Tibial nerve (tissue), 3 donors: ENCODE measurements at regions not wholly inside any gene's neighbourhood (a gene's known extent, or its start where the extent isn't known, plus 50 kb on each side); places are given as distances from the start of the nearest gene placed in this dataset.

Source experiments
- CTCF ChIP-seq, 5 experiments: fragments of 200-600 bp in 3 of 5; fragments of 450-650 bp in 2 of 5; sonication (generic) in 3 of 5; IDR thresholded peaks; one replicate each; pipeline ENCODE4 v1.5.1; 2016 to 2019; ENCODE audit warnings: antibody characterized with exemption in 5 of 5, mild to moderate bottlenecking in 3 of 5, moderate library complexity in 2 of 5
- POLR2A ChIP-seq, 2 donors: fragments of 450-650 bp; IDR thresholded peaks; one replicate each; pipeline ENCODE4 v1.6.1; 2017; ENCODE audit warnings: antibody characterized with exemption in 2 of 2, mild to moderate bottlenecking in 2 of 2, moderate library complexity in 2 of 2

- TF ChIP-seq POLR2A (IDR thresholded peaks at IDR 0.05) (no peak), CTCF (IDR thresholded peaks at IDR 0.05) (no peak)
These were observed 189.4 kb upstream of the RREB1 start for GRCh38 chr6:6918216-6918983.
